Prostate gland (tissue), 2 donors: ENCODE measurements at regions not wholly inside any gene's neighbourhood (a gene's known extent, or its start where the extent isn't known, plus 50 kb on each side); places are given as distances from the start of the nearest gene placed in this dataset.
"Not testable (repeated sequence)": the region's sequence is repeated elsewhere in the genome, so short reads cannot be mapped to it uniquely, and the experiment has no call there.

Source experiments
- DNase-seq: peaks from one replicate; pipeline ENCODE4 v3.0.0-alpha.2; 2019; ENCODE audit warnings: low spot score
- H3K27ac ChIP-seq, 2 donors: fragments of 200-600 bp; sonication (generic); 2 replicates each; pipeline ENCODE4 v1.5.1; 2017 to 2019
- H3K27me3 ChIP-seq: fragments of 200-600 bp; sonication (generic); replicated peaks from 2 replicates; pipeline ENCODE4 v1.5.1; 2019; ENCODE audit not compliant: insufficient read depth
- H3K36me3 ChIP-seq, 2 donors: fragments of 200-600 bp; sonication (generic); 1 replicate in 1 of 2; 2 replicates in 1 of 2; pipeline versions ENCODE4 v1.5.1 to v1.8.1; 2017 to 2019
- H3K4me1 ChIP-seq: fragments of 200-600 bp; sonication (generic); replicated peaks from 2 replicates; pipeline ENCODE4 v1.5.1; 2019
- H3K4me3 ChIP-seq, 2 donors: fragments of 200-600 bp; sonication (generic); 2 replicates each; pipeline ENCODE4 v1.5.1; 2017 to 2019
- H3K9me3 ChIP-seq: fragments of 200-600 bp; sonication (generic); 2 replicates; pipeline ENCODE4 v1.5.1; 2017
- POLR2A ChIP-seq: fragments of 450-650 bp; IDR thresholded peaks from one replicate; pipeline ENCODE4 v1.6.1; 2016; ENCODE audit warnings: antibody characterized with exemption, mild to moderate bottlenecking
- POLR2AphosphoS5 ChIP-seq: sonication (generic); formaldehyde crosslinking; IDR thresholded peaks from one replicate; pipeline ENCODE4 v1.6.1; 2017; ENCODE audit warnings: antibody characterized with exemption
- WGBS: methylation state at CpG from one replicate; pipeline ENCODE4 v1.1.5; 2018; 5-methylcytosine and 5-hydroxymethylcytosine counted together
- intact Hi-C: fragments of 100-400 bp; cut with DNase I; formaldehyde crosslinking; loops from one replicate; pipeline ENCODE4 v1.14.2; 2022
- TF ChIP-seq, protein P1 (sequence below), 4 experiments: fragments of 200-600 bp in 2 of 4; fragments of 450-650 bp in 2 of 4; sonication (generic) in 2 of 4; IDR thresholded peaks; 1 replicate in 3 of 4; 2 replicates in 1 of 4; pipeline ENCODE4 v1.5.1; 2016 to 2019; ENCODE audit warnings: antibody characterized with exemption in 4 of 4, mild to moderate bottlenecking in 2 of 4, moderate library complexity in 2 of 4

DNA sequence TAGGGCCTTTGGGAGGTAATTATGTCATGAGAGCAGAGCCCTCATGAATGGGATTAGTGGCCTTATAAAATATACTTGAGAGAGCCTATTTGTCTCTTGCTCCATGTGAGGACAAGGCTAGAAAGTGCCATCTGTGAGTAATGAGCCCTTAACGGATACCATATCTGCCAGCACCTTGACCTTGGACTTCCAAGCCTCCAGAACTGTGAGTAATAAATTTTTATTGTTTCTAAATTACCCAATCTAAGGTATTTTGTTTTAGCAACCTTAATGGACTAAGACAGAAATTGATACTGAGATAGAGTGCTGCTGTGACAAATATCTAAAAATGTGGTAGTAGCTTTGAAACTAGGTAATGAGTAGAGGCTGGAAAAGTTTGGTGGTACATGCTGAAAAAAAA, 285.0 kb upstream of the DIPK2B start:
- H3K4me3 ChIP-seq = no peak overlapping the region
- H3K27ac ChIP-seq = no peak overlapping the region
- H3K9me3 ChIP-seq = no peaks in the 10 kb centered on the region
- no peak for DNase-seq
- intact Hi-C loops = no loop called here
- WGBS = 64% methylated on average over 1 of the region's 1 CpG
- H3K27me3 ChIP-seq = no peaks in the 10 kb centered on the region
- TF ChIP-seq POLR2AphosphoS5 (no peak), POLR2A (no peak)
- TF ChIP-seq, protein P1, sequence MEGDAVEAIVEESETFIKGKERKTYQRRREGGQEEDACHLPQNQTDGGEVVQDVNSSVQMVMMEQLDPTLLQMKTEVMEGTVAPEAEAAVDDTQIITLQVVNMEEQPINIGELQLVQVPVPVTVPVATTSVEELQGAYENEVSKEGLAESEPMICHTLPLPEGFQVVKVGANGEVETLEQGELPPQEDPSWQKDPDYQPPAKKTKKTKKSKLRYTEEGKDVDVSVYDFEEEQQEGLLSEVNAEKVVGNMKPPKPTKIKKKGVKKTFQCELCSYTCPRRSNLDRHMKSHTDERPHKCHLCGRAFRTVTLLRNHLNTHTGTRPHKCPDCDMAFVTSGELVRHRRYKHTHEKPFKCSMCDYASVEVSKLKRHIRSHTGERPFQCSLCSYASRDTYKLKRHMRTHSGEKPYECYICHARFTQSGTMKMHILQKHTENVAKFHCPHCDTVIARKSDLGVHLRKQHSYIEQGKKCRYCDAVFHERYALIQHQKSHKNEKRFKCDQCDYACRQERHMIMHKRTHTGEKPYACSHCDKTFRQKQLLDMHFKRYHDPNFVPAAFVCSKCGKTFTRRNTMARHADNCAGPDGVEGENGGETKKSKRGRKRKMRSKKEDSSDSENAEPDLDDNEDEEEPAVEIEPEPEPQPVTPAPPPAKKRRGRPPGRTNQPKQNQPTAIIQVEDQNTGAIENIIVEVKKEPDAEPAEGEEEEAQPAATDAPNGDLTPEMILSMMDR (IDR thresholded peaks at IDR 0.05) = no peak
- no peaks in the 10 kb centered on the region for H3K36me3 ChIP-seq
- H3K4me1 ChIP-seq = no peaks in the 10 kb centered on the region

DNA sequence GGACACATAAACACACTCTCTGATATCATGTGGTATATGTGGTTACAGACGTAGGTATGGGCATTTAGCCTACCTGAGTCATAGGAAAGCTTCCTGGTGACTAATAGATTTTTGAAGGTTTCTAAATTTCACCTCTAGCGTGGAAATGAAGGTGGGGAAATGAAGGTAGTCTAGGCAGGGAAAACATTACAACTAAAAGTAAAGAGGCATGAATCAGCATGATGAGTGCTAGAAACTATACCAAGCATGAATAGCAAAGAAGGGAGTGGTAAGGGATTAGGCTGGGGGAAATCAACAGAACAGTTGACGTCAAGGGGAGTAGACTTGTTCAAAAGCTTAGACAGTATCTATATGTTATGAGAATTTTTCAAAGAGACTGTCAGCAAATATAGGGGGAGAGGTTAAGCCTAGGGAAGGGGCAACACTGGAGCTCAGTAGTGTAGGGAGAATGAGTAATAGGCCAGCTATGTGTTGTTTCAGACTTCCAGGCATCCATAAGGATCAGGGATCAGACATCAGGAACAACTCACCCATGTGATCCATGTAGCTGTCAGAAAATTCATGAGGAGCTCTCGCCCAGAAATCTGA, 279.3 kb upstream of the DIPK2B start:
- intact Hi-C loops = no loop called here
- no peak for DNase-seq
- no peak overlapping the region for H3K4me3 ChIP-seq
- no peaks in the 10 kb centered on the region for H3K27me3 ChIP-seq
- no peaks in the 10 kb centered on the region for H3K4me1 ChIP-seq
- H3K27ac ChIP-seq = no peak overlapping the region
- WGBS = 65% methylated on average over 3 of the region's 4 CpGs
- TF ChIP-seq POLR2AphosphoS5 = no peak
- no peak for TF ChIP-seq POLR2A
- TF ChIP-seq, protein P1 (IDR thresholded peaks at IDR 0.05) = no peak
- no peaks in the 10 kb centered on the region for H3K36me3 ChIP-seq
- H3K9me3 ChIP-seq = no peaks in the 10 kb centered on the region

DNA sequence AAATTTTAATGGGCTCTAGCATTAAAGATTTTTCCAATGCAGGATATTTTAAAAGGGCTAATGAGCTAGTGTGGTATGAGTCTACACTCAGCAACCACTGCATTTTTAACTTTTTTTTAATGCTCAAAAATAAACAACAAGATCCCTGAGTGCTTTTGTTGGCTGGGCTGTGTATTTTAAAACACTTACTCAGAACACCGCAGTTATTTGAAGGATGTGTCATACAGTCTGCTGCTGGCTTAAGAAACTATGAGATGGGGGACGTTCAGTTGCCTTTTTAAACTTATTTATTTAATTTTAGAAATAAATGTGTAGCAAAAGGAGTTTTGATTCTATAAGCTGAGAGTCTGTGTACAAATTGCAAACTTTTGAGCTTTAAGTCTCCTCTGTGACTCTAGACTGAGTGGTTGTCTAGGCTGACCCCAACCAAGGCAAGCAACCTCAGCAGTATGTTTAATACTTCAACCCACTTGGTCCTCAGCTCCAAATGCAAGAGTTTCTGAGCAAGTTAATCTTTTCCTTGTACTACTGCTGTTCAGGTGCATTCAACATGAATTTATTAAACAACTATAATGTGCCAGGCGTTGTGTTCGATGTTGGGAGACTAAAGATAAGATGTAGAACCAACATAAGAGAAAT, 278.6 kb upstream of the DIPK2B start:
- no peak for DNase-seq
- TF ChIP-seq POLR2A = no peak
- TF ChIP-seq POLR2AphosphoS5 = no peak
- TF ChIP-seq, protein P1 (IDR thresholded peaks at IDR 0.05) = no peak
- Histone ChIP-seq H3K36me3 (no peaks in the 10 kb centered on the region), H3K27me3 (no peaks in the 10 kb centered on the region), H3K4me1 (no peaks in the 10 kb centered on the region), H3K9me3 (no peaks in the 10 kb centered on the region), H3K27ac (no peak overlapping the region), H3K4me3 (no peak overlapping the region)
- 78% methylated on average over 4 of the region's 4 CpGs for WGBS
- intact Hi-C loops = no loop called here

DNA sequence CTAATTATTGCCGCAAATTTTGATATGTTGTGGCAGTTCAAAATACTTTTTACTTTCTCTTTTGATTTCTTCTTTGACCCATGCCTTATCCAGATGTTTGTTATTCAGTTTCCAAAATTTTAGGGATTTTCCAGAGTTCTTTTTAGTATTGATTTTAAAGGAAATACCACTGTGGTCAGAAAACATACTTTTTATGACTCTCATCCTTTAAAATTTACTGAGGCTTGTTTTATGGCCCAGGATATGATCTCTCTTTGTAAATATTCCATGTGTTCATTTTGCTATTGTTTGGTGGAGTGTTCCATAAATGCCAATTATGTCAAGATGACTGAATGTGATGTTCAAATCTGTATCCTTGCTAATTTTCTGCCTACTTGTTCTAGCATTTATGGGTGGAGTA, 272.3 kb upstream of the DIPK2B start:
- no peak overlapping the region for H3K27ac ChIP-seq
- WGBS = 52% methylated on average over 1 of the region's 1 CpG
- no peak for DNase-seq
- intact Hi-C loops = no loop called here
- no peaks in the 10 kb centered on the region for H3K36me3 ChIP-seq
- no peak for TF ChIP-seq POLR2A
- TF ChIP-seq, protein P1 (IDR thresholded peaks at IDR 0.05) = no peak
- no peak for TF ChIP-seq POLR2AphosphoS5
- H3K4me3 ChIP-seq = no peak overlapping the region
- H3K4me1 ChIP-seq = no peaks in the 10 kb centered on the region
- no peaks in the 10 kb centered on the region for H3K27me3 ChIP-seq
- no peaks in the 10 kb centered on the region for H3K9me3 ChIP-seq

DNA sequence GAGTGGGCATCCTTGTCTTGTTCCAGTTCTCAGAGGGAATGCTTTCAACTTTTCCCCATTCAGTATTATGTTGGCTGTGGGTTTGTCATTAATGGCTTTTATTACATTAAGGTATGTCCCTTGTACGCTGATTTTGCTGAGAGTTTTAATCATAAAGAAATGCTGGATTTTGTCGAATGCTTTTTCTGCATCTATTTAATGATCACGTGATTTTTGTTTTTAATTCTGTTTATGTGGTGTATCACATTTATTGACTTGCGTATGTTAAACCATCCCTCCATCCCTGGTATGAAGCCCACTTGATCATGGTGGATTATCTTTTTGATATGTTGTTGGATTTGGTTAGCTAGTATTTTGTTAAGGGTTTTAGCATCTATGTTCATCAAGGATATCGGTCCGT, 266.9 kb upstream of the DIPK2B start:
- H3K27me3 ChIP-seq, H3K4me3 ChIP-seq, H3K36me3 ChIP-seq, H3K9me3 ChIP-seq, H3K27ac ChIP-seq, H3K4me1 ChIP-seq, DNase-seq, intact Hi-C loops: not testable (repeated sequence)
- WGBS = 96% methylated on average over 6 of the region's 6 CpGs

DNA sequence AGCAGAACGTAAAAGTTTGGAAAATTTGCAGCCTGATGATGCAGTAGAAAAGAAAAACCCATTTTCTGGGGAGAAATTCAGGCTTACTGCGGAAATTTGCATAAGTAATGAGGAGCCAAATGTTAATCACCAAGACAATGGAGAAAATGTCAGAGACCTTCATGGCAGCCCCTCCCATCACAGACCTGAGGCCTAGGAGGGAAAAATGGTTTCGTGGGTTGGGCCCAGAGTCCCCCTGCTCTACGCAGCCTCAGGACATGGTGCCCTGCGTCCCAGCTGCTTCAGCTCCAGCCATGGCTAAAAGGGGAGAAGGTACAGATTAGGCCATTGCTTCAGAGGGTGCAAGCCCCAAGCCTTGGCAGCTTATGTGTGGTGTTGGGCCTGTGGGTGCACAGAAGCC, 255.1 kb upstream of the DIPK2B start:
- intact Hi-C loops, H3K36me3 ChIP-seq, H3K27ac ChIP-seq, H3K4me3 ChIP-seq, DNase-seq, H3K9me3 ChIP-seq, H3K4me1 ChIP-seq, H3K27me3 ChIP-seq: not testable (repeated sequence)
- WGBS = 86% methylated on average over 4 of the region's 5 CpGs
